WTC11 (cell line): ENCODE measurements at regions not wholly inside any gene's neighbourhood (a gene's known extent, or its start where the extent isn't known, plus 50 kb on each side); places are given as distances from the start of the nearest gene placed in this dataset.

Source experiments
- ATAC-seq: fragments of 200-7000 bp; cut with Tn5 transposase; 2 replicates; pipeline ENCODE4 v1.10.0; 2021; ENCODE audit warnings: mild to moderate bottlenecking, moderate library complexity
- CTCF ChIA-PET: fragments of 300-600 bp; sonication (Branson Sonifier 250); formaldehyde crosslinking; loops from one replicate; lab custom pipeline; 2021; ENCODE audit warnings: antibody characterized with exemption; lab: Charles Lee
- POLR2A ChIA-PET: fragments of 350-600 bp; sonication (Branson Sonifier 250); formaldehyde crosslinking; loops from one replicate; lab custom pipeline; 2021; ENCODE audit warnings: antibody characterized with exemption; lab: Charles Lee
- DNase-seq: peaks from one replicate; pipeline ENCODE4 v3.0.0; 2021; ENCODE audit warnings: low spot score
- H3K27ac Mint-ChIP-seq: 2 replicates; pipeline ENCODE4 v1.8.0; 2021; ENCODE audit warnings: mixed read lengths
- H3K27me3 Mint-ChIP-seq: 2 replicates; pipeline ENCODE4 v1.8.0; 2021; ENCODE audit warnings: low read depth, mild to moderate bottlenecking, moderate library complexity, mixed read lengths
- H3K36me3 Mint-ChIP-seq: 2 replicates; pipeline ENCODE4 v1.8.0; 2021; ENCODE audit warnings: mixed read lengths
- H3K4me1 Mint-ChIP-seq: 2 replicates; pipeline ENCODE4 v1.8.0; 2022; ENCODE audit warnings: mixed read lengths
- H3K4me3 Mint-ChIP-seq: 2 replicates; pipeline ENCODE4 v1.8.0; 2021; ENCODE audit warnings: mild to moderate bottlenecking, moderate library complexity, mixed read lengths
- H3K9me3 Mint-ChIP-seq: 2 replicates; pipeline ENCODE4 v1.8.0; 2021; ENCODE audit warnings: mixed read lengths
- ESRRA ChIP-seq: sonication (generic); formaldehyde crosslinking; IDR thresholded peaks from 2 replicates; pipeline ENCODE4 v1.8.1; 2022; ENCODE audit warnings: mild to moderate bottlenecking, missing genetic modification reagents, borderline replicate concordance
- FOXP1 ChIP-seq: sonication (generic); formaldehyde crosslinking; IDR thresholded peaks from 2 replicates; pipeline ENCODE4 v1.8.0; 2022; ENCODE audit warnings: missing genetic modification reagents, mild to moderate bottlenecking, moderate library complexity, borderline replicate concordance
- JAZF1 ChIP-seq: fragments of 250-450 bp; sonication (Bioruptor Pico); IDR thresholded peaks from 2 replicates; pipeline ENCODE4 v1.9.0; 2021; ENCODE audit warnings: moderate library complexity, mild to moderate bottlenecking, inconsistent platforms
- JUN ChIP-seq: sonication (generic); formaldehyde crosslinking; IDR thresholded peaks from 2 replicates; pipeline ENCODE4 v1.8.0; 2023; ENCODE audit warnings: mild to moderate bottlenecking, missing genetic modification reagents
- KAT7 ChIP-seq: sonication (generic); formaldehyde crosslinking; IDR thresholded peaks from 2 replicates; pipeline ENCODE4 v1.8.1; 2023; ENCODE audit warnings: missing genetic modification reagents, mild to moderate bottlenecking, borderline replicate concordance
- MXD4 ChIP-seq: fragments of 250-450 bp; sonication (Bioruptor Pico); IDR thresholded peaks from 2 replicates; pipeline ENCODE4 v1.8.0; 2021; ENCODE audit warnings: mild to moderate bottlenecking, moderate library complexity, borderline replicate concordance
- RORB ChIP-seq: fragments of 250-450 bp; sonication (Bioruptor Pico); IDR thresholded peaks from 2 replicates; pipeline ENCODE4 v1.9.0; 2021; ENCODE audit warnings: mild to moderate bottlenecking
- TP53 ChIP-seq: sonication (generic); formaldehyde crosslinking; IDR thresholded peaks from 2 replicates; pipeline ENCODE4 v1.8.1; 2023; ENCODE audit warnings: mild to moderate bottlenecking, missing genetic modification reagents
- ZNF138 ChIP-seq: sonication (generic); formaldehyde crosslinking; conservative IDR thresholded peaks from 2 replicates; pipeline ENCODE4 v1.8.1; 2022; ENCODE audit warnings: mild to moderate bottlenecking, moderate library complexity, missing genetic modification reagents
- ZNF423 ChIP-seq: fragments of 250-450 bp; sonication (Bioruptor Pico); IDR thresholded peaks from 2 replicates; pipeline ENCODE4 v2.1.2; 2022; ENCODE audit warnings: mild to moderate bottlenecking, moderate library complexity
- TF ChIP-seq, protein P1 (sequence below): sonication (generic); formaldehyde crosslinking; IDR thresholded peaks from 2 replicates; pipeline ENCODE4 v1.8.1; 2023; ENCODE audit warnings: mild to moderate bottlenecking, missing genetic modification reagents, moderate library complexity
- TF ChIP-seq, protein P2 (sequence below): fragments of 250-450 bp; sonication (Bioruptor Pico); IDR thresholded peaks from 2 replicates; pipeline ENCODE4 v2.1.2; 2022; ENCODE audit warnings: mild to moderate bottlenecking, moderate library complexity
- TF ChIP-seq, protein P3 (sequence below): sonication (generic); formaldehyde crosslinking; IDR thresholded peaks from 2 replicates; pipeline ENCODE4 v1.8.1; 2022; ENCODE audit warnings: missing genetic modification reagents, borderline replicate concordance
- TF ChIP-seq, protein P4 (sequence below): sonication (generic); formaldehyde crosslinking; IDR thresholded peaks from 2 replicates; pipeline ENCODE4 v1.8.1; 2023; ENCODE audit warnings: mild to moderate bottlenecking, missing genetic modification reagents
- TF ChIP-seq, protein P5 (sequence below): sonication (generic); formaldehyde crosslinking; IDR thresholded peaks from 2 replicates; pipeline ENCODE4 v1.8.0; 2023; ENCODE audit warnings: missing genetic modification reagents, mild to moderate bottlenecking, borderline replicate concordance
- TF ChIP-seq, protein P6 (sequence below): fragments of 250-450 bp; sonication (Bioruptor Pico); IDR thresholded peaks from 2 replicates; pipeline ENCODE4 v1.9.0; 2021; ENCODE audit warnings: mild to moderate bottlenecking
- TF ChIP-seq, protein P7 (sequence below): sonication (generic); formaldehyde crosslinking; IDR thresholded peaks from 2 replicates; pipeline ENCODE4 v1.8.1; 2023; ENCODE audit warnings: mild to moderate bottlenecking, missing genetic modification reagents, moderate library complexity
- TF ChIP-seq, protein P8 (sequence below): sonication (generic); formaldehyde crosslinking; IDR thresholded peaks from 2 replicates; pipeline ENCODE4 v1.8.0; 2022; ENCODE audit warnings: mild to moderate bottlenecking, missing genetic modification reagents
- TF ChIP-seq, protein P9 (sequence below): sonication (generic); formaldehyde crosslinking; IDR thresholded peaks from 2 replicates; pipeline ENCODE4 v1.8.1; 2022; ENCODE audit warnings: mild to moderate bottlenecking, missing genetic modification reagents, moderate library complexity, borderline replicate concordance

DNA sequence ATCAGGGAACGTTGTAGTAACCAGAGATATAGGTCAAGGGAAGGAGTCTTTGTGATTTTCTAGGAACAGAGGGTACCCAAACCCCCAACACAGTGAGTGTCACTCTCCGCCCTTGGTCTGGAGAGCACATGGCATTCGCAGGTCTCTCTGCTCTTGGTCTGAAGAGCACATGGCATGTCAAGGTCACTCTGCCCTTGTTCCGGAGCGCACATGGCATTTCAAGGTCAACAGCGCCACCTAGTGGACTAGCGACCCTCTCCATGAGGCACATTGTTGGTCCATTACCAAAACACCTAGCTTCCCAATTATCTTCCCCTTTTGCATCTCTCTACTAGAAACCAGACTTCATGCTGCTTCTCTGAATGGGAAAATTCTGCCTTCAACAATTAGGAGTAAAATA, 260.0 kb downstream of the C6orf118 start (continued):
- TF ChIP-seq, protein P1, sequence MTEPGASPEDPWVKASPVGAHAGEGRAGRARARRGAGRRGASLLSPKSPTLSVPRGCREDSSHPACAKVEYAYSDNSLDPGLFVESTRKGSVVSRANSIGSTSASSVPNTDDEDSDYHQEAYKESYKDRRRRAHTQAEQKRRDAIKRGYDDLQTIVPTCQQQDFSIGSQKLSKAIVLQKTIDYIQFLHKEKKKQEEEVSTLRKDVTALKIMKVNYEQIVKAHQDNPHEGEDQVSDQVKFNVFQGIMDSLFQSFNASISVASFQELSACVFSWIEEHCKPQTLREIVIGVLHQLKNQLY (CRISPR knock-in tag): no peak
- TF ChIP-seq TP53 (CRISPR knock-in tag): no peak
- peak; percentile 100 for TF ChIP-seq ESRRA (CRISPR knock-in tag)
- TF ChIP-seq, protein P2, sequence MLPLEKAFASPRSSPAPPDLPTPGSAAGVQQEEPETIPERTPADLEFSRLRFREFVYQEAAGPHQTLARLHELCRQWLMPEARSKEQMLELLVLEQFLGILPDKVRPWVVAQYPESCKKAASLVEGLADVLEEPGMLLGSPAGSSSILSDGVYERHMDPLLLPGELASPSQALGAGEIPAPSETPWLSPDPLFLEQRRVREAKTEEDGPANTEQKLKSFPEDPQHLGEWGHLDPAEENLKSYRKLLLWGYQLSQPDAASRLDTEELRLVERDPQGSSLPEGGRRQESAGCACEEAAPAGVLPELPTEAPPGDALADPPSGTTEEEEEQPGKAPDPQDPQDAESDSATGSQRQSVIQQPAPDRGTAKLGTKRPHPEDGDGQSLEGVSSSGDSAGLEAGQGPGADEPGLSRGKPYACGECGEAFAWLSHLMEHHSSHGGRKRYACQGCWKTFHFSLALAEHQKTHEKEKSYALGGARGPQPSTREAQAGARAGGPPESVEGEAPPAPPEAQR (CRISPR knock-in tag): no peak
- TF ChIP-seq, protein P3, sequence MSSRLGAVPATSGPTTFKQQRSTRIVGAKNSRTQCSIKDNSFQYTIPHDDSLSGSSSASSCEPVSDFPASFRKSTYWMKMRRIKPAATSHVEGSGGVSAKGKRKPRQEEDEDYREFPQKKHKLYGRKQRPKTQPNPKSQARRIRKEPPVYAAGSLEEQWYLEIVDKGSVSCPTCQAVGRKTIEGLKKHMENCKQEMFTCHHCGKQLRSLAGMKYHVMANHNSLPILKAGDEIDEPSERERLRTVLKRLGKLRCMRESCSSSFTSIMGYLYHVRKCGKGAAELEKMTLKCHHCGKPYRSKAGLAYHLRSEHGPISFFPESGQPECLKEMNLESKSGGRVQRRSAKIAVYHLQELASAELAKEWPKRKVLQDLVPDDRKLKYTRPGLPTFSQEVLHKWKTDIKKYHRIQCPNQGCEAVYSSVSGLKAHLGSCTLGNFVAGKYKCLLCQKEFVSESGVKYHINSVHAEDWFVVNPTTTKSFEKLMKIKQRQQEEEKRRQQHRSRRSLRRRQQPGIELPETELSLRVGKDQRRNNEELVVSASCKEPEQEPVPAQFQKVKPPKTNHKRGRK: no peak
- TF ChIP-seq JUN (CRISPR knock-in tag): no peak
- TF ChIP-seq, protein P4, sequence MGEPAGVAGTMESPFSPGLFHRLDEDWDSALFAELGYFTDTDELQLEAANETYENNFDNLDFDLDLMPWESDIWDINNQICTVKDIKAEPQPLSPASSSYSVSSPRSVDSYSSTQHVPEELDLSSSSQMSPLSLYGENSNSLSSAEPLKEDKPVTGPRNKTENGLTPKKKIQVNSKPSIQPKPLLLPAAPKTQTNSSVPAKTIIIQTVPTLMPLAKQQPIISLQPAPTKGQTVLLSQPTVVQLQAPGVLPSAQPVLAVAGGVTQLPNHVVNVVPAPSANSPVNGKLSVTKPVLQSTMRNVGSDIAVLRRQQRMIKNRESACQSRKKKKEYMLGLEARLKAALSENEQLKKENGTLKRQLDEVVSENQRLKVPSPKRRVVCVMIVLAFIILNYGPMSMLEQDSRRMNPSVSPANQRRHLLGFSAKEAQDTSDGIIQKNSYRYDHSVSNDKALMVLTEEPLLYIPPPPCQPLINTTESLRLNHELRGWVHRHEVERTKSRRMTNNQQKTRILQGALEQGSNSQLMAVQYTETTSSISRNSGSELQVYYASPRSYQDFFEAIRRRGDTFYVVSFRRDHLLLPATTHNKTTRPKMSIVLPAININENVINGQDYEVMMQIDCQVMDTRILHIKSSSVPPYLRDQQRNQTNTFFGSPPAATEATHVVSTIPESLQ (CRISPR knock-in tag): no peak
- TF ChIP-seq MXD4: no peak
- TF ChIP-seq ZNF138 (CRISPR knock-in tag): no peak
- no peak for TF ChIP-seq ZNF423
- TF ChIP-seq, protein P5, sequence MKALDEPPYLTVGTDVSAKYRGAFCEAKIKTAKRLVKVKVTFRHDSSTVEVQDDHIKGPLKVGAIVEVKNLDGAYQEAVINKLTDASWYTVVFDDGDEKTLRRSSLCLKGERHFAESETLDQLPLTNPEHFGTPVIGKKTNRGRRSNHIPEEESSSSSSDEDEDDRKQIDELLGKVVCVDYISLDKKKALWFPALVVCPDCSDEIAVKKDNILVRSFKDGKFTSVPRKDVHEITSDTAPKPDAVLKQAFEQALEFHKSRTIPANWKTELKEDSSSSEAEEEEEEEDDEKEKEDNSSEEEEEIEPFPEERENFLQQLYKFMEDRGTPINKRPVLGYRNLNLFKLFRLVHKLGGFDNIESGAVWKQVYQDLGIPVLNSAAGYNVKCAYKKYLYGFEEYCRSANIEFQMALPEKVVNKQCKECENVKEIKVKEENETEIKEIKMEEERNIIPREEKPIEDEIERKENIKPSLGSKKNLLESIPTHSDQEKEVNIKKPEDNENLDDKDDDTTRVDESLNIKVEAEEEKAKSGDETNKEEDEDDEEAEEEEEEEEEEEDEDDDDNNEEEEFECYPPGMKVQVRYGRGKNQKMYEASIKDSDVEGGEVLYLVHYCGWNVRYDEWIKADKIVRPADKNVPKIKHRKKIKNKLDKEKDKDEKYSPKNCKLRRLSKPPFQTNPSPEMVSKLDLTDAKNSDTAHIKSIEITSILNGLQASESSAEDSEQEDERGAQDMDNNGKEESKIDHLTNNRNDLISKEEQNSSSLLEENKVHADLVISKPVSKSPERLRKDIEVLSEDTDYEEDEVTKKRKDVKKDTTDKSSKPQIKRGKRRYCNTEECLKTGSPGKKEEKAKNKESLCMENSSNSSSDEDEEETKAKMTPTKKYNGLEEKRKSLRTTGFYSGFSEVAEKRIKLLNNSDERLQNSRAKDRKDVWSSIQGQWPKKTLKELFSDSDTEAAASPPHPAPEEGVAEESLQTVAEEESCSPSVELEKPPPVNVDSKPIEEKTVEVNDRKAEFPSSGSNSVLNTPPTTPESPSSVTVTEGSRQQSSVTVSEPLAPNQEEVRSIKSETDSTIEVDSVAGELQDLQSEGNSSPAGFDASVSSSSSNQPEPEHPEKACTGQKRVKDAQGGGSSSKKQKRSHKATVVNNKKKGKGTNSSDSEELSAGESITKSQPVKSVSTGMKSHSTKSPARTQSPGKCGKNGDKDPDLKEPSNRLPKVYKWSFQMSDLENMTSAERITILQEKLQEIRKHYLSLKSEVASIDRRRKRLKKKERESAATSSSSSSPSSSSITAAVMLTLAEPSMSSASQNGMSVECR (CRISPR knock-in tag): no peak
- no peak for TF ChIP-seq KAT7 (CRISPR knock-in tag)
- TF ChIP-seq, all 79 proteins: peak for 13

DNA sequence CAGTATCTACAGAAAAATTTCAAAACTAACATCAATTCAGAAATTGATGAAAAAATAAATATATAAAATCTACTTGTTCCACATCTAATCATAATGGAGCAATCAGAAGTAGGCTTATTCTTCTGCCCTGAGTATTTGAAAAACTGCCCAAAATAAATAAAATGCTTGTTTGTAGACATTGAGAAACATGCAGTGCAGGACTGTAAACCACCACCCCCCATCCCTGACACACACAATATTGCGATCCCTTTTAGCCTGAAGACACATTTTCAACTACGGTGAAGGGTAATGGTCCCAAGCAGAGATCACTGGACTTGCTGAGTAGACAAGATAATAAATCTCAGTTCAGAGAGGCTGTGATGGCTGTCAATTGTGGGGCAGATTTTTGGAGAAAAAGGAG, 261.5 kb downstream of the C6orf118 start:
- peaks cover 52% of the 10 kb centered on the region for H3K9me3 Mint-ChIP-seq
- ChIA-PET POLR2A (no interaction called here), CTCF (no interaction called here)
- H3K27ac Mint-ChIP-seq: no peak overlapping the region
- no peak overlapping the region for H3K4me3 Mint-ChIP-seq
- DNase-seq (no peak), ATAC-seq (no peak)
- TF ChIP-seq RORB (CRISPR knock-in tag) (no peak), KAT7 (CRISPR knock-in tag) (no peak), MXD4 (no peak), FOXP1 (CRISPR knock-in tag) (no peak), JAZF1 (no peak), ZNF423 (no peak)
- TF ChIP-seq, protein P6, sequence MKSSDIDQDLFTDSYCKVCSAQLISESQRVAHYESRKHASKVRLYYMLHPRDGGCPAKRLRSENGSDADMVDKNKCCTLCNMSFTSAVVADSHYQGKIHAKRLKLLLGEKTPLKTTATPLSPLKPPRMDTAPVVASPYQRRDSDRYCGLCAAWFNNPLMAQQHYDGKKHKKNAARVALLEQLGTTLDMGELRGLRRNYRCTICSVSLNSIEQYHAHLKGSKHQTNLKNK (CRISPR knock-in tag): no peak
- TF ChIP-seq, protein P7, sequence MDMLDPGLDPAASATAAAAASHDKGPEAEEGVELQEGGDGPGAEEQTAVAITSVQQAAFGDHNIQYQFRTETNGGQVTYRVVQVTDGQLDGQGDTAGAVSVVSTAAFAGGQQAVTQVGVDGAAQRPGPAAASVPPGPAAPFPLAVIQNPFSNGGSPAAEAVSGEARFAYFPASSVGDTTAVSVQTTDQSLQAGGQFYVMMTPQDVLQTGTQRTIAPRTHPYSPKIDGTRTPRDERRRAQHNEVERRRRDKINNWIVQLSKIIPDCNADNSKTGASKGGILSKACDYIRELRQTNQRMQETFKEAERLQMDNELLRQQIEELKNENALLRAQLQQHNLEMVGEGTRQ (CRISPR knock-in tag): no peak
- TF ChIP-seq, protein P8, sequence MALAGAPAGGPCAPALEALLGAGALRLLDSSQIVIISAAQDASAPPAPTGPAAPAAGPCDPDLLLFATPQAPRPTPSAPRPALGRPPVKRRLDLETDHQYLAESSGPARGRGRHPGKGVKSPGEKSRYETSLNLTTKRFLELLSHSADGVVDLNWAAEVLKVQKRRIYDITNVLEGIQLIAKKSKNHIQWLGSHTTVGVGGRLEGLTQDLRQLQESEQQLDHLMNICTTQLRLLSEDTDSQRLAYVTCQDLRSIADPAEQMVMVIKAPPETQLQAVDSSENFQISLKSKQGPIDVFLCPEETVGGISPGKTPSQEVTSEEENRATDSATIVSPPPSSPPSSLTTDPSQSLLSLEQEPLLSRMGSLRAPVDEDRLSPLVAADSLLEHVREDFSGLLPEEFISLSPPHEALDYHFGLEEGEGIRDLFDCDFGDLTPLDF (CRISPR knock-in tag): no peak
- TF ChIP-seq, protein P9, sequence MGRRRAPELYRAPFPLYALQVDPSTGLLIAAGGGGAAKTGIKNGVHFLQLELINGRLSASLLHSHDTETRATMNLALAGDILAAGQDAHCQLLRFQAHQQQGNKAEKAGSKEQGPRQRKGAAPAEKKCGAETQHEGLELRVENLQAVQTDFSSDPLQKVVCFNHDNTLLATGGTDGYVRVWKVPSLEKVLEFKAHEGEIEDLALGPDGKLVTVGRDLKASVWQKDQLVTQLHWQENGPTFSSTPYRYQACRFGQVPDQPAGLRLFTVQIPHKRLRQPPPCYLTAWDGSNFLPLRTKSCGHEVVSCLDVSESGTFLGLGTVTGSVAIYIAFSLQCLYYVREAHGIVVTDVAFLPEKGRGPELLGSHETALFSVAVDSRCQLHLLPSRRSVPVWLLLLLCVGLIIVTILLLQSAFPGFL (CRISPR knock-in tag): no peak
- peaks cover 3% of the 10 kb centered on the region; the same call in 1 of the 2 replicates for H3K4me1 Mint-ChIP-seq
- peaks cover 35% of the 10 kb centered on the region for H3K36me3 Mint-ChIP-seq
- peaks cover 16% of the 10 kb centered on the region for H3K27me3 Mint-ChIP-seq
